MCF 10A (cell line): ENCODE measurements at regions not wholly inside any gene's neighbourhood (a gene's known extent, or its start where the extent isn't known, plus 50 kb on each side); places are given as distances from the start of the nearest gene placed in this dataset.

ENCODE experiments used
- BruUV-seq: library from RNA; stranded (reverse); fragments of 400-500 nt; replicated peaks from 2 replicates; lab custom pipeline; 2021; lab: Mats Ljungman, UMichigan
- CTCF ChIA-PET: fragments of 300-600 bp; sonication (Branson Sonifier 250); formaldehyde crosslinking; extraction: SDS; loops from one replicate; lab custom pipeline; 2021; ENCODE audit warnings: antibody characterized with exemption, inconsistent platforms; lab: Yijun Ruan, JAX
- POLR2A ChIA-PET: fragments of 300-600, 350-650 bp; sonication (Branson Sonifier 250); formaldehyde crosslinking; extraction: SDS; loops from one replicate; lab custom pipeline; 2020; ENCODE audit warnings: antibody characterized with exemption, inconsistent platforms; lab: Yijun Ruan, JAX
- DNase-seq: peaks from one replicate; pipeline ENCODE4 v3.0.0-alpha.2; 2018; ENCODE audit not compliant: unreplicated experiment
- H3K27ac Mint-ChIP-seq: one replicate; pipeline ENCODE4 v1.8.0; 2022; ENCODE audit warnings: mild to moderate bottlenecking, low read depth, mixed read lengths; ENCODE audit not compliant: unreplicated experiment
- H3K27me3 Mint-ChIP-seq: one replicate; pipeline ENCODE4 v1.8.0; 2022; ENCODE audit warnings: mixed read lengths; ENCODE audit not compliant: insufficient read depth, unreplicated experiment
- H3K36me3 Mint-ChIP-seq: one replicate; pipeline ENCODE4 v1.8.0; 2022; ENCODE audit warnings: mild to moderate bottlenecking, moderate library complexity, mixed read lengths; ENCODE audit not compliant: insufficient read depth, unreplicated experiment
- H3K4me1 Mint-ChIP-seq: one replicate; pipeline ENCODE4 v1.8.0; 2022; ENCODE audit warnings: mixed read lengths; ENCODE audit not compliant: insufficient read depth, unreplicated experiment
- H3K4me3 Mint-ChIP-seq: one replicate; pipeline ENCODE4 v1.8.0; 2022; ENCODE audit warnings: mild to moderate bottlenecking, moderate library complexity, mixed read lengths; ENCODE audit not compliant: unreplicated experiment
- H3K9me3 Mint-ChIP-seq: one replicate; pipeline ENCODE4 v1.8.0; 2022; ENCODE audit warnings: mixed read lengths; ENCODE audit not compliant: unreplicated experiment
- intact Hi-C: fragments of 100-400 bp; cut with micrococcal nuclease; formaldehyde crosslinking; loops from 2 replicates; pipeline ENCODE4 v1.14.1; 2022
- TF ChIP-seq, protein P1 (sequence below): fragments of 200-600 bp; IDR thresholded peaks from one replicate; pipeline ENCODE4 v1.8.0; 2022; ENCODE audit warnings: antibody characterized with exemption, mild to moderate bottlenecking; ENCODE audit not compliant: unreplicated experiment

GRCh38 chr20:59518881-59519706, 85.2 kb upstream of the PHACTR3 start:
- Mint-ChIP-seq H3K9me3 (no peaks in the 10 kb centered on the region), H3K36me3 (no peaks in the 10 kb centered on the region), H3K4me3 (no peak overlapping the region), H3K27me3 (peaks cover 90% of the 10 kb centered on the region), H3K4me1 (no peaks in the 10 kb centered on the region), H3K27ac (no peak overlapping the region)
- no TSS peak for BruUV-seq
- TF ChIP-seq, protein P1, sequence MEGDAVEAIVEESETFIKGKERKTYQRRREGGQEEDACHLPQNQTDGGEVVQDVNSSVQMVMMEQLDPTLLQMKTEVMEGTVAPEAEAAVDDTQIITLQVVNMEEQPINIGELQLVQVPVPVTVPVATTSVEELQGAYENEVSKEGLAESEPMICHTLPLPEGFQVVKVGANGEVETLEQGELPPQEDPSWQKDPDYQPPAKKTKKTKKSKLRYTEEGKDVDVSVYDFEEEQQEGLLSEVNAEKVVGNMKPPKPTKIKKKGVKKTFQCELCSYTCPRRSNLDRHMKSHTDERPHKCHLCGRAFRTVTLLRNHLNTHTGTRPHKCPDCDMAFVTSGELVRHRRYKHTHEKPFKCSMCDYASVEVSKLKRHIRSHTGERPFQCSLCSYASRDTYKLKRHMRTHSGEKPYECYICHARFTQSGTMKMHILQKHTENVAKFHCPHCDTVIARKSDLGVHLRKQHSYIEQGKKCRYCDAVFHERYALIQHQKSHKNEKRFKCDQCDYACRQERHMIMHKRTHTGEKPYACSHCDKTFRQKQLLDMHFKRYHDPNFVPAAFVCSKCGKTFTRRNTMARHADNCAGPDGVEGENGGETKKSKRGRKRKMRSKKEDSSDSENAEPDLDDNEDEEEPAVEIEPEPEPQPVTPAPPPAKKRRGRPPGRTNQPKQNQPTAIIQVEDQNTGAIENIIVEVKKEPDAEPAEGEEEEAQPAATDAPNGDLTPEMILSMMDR, result peak; percentile 82
- ChIA-PET POLR2A (interaction anchor here (0.5 to 0.6 kb wide), 3 partner anchors 12 to 821 kb away, joined by 3 read pairs; no protein-coding TSS in a partner anchor), CTCF (interaction anchor here (0.5 to 7.7 kb wide), 27 partner anchors 8 to 1189 kb away, joined by 3 to 145 read pairs (median 3); no protein-coding TSS in a partner anchor)
- DNase-seq, result peak; percentile 62
- intact Hi-C loops, result no loop called here

DNA sequence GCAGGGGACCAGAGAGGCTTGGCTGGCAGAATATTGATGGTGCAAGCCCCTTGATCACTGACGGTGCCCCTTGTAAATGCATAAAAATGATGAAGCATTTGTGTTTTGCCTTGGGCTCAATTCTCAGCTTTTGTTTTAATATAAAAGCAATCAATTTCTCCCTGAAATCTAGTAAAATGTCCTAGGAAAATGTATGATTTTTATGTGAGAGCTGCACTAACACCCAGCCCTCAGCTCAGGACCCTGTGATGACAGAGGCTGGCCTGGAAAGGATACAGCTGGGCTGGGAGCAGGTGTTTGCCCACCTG, 84.7 kb upstream of the PHACTR3 start:
- TF ChIP-seq, protein P1, result no peak
- H3K27me3 Mint-ChIP-seq, result peaks cover 90% of the 10 kb centered on the region
- no peaks in the 10 kb centered on the region for H3K9me3 Mint-ChIP-seq
- POLR2A ChIA-PET, result no interaction called here
- H3K27ac Mint-ChIP-seq, result no peak overlapping the region
- no peaks in the 10 kb centered on the region for H3K36me3 Mint-ChIP-seq
- no TSS peak for BruUV-seq
- intact Hi-C loops, result no loop called here
- no peaks in the 10 kb centered on the region for H3K4me1 Mint-ChIP-seq
- CTCF ChIA-PET, result interaction anchor here (0.6 to 7.7 kb wide), 23 partner anchors 8 to 1893 kb away, joined by 3 to 145 read pairs (median 3); no protein-coding TSS in a partner anchor
- H3K4me3 Mint-ChIP-seq, result no peak overlapping the region
- no peak for DNase-seq

- Mint-ChIP-seq H3K27ac (no peak overlapping the region), H3K27me3 (peaks cover 95% of the 10 kb centered on the region), H3K36me3 (no peaks in the 10 kb centered on the region), H3K4me3 (no peak overlapping the region), H3K4me1 (no peaks in the 10 kb centered on the region), H3K9me3 (no peaks in the 10 kb centered on the region)
- ChIA-PET POLR2A (interaction anchor here (0.6 kb wide), 1 partner anchor 121 kb away, joined by 3 read pairs; no protein-coding TSS in a partner anchor), CTCF (interaction anchor here (2.9 kb wide), 1 partner anchor 50 kb away, joined by 13 read pairs; no protein-coding TSS in a partner anchor)
- intact Hi-C loops, result no loop called here
- TF ChIP-seq, protein P1, result no peak
- BruUV-seq, result no TSS peak
- no peak for DNase-seq
Measured at GRCh38 chr20:59520814-59521213, 83.5 kb upstream of the PHACTR3 start.

DNA sequence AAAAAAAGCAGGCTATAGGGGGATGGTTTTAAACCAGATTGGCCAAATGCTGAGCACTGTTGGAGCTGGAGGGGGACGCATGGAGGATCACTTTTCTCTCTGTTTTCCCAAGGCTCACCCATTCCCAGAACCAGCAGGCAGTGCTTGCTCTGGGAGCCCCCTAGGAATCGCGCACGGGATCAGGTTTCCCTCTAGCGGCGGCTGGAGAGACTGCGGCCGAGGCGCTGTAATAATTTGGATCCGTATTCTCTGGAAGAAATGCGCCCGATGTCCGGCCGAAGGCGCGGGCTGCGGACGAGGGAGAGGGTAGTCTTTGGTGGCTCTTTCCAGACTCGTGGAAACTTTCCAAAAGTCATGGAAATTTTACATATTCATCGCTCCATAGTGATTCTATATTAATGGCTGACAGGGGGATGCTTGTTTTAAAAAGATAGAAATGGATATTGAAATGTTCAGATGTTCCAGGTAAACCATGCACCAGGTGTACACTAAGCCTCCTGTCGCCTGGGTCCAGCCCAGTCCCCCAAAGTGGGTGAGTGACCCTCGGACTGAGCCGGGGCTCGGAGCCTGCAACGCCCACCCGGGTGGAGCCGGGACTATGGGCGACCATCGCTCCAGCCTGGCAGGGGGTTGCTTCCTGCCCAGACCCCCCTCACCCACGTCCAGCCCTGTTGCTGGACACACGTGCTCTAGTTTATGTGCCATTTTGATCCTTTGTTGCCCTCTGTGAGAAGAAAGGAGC, 78.7 kb upstream of the PHACTR3 start:
- intact Hi-C loops, result no loop called here
- peak; percentile 57 for DNase-seq
- TF ChIP-seq, protein P1, result peak; percentile 66
- peaks cover 86% of the 10 kb centered on the region for H3K27me3 Mint-ChIP-seq
- ChIA-PET CTCF (interaction anchor here (0.5 to 6.1 kb wide), 20 partner anchors 9 to 449 kb away, joined by 3 to 145 read pairs (median 4); no protein-coding TSS in a partner anchor), POLR2A (interaction anchor here (0.6 kb wide), 1 partner anchor 314 kb away, joined by 3 read pairs; no protein-coding TSS in a partner anchor)
- no peaks in the 10 kb centered on the region for H3K36me3 Mint-ChIP-seq
- H3K4me3 Mint-ChIP-seq, result no peak overlapping the region
- no peaks in the 10 kb centered on the region for H3K9me3 Mint-ChIP-seq
- BruUV-seq, result no TSS peak
- H3K4me1 Mint-ChIP-seq, result no peaks in the 10 kb centered on the region
- H3K27ac Mint-ChIP-seq, result no peak overlapping the region
